Activated T-helper 1 cell treated with anti-CD3 and anti-CD28 coated beads, Interleukin-2, amount 50 U/mL, for 16 hours (primary cell): ENCODE measurements at regions not wholly inside any gene's neighbourhood (a gene's known extent, or its start where the extent isn't known, plus 50 kb on each side); places are given as distances from the start of the nearest gene placed in this dataset.
"Not testable (repeated sequence)": the region's sequence is repeated elsewhere in the genome, so short reads cannot be mapped to it uniquely, and the experiment has no call there.

Experiments
- DNase-seq, 2 donors: peaks; one replicate each; pipeline ENCODE4 v3.0.0-alpha.2; 2020; ENCODE audit warnings: low read depth in 1 of 2, low spot score in 1 of 2

DNA sequence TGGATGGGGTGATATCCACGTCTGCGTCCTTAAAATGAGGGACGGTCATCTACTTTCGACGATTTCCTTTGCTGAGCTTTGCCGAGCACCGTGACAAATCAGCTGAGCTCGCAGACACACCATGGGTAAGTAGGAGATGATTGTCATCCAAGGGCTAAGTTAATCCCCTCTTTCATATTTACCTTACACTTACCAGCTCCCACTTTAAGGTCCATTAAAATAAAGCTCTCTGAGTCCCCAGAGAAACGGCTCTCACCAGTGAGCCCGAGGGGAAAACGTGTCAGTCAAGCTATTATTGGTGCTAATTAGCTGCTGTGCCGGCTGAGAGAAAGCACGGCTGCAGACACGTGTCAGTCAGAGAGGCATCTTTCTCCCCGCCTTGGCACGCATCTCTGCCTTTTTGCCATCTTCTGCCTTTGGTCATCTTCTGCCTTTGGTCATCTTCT, 72.2 kb downstream of the CRLF2 start:
- DNase-seq: no peak

GRCh38 chrX:1139185-1139500, 73.3 kb downstream of the CRLF2 start:
- DNase-seq: no peak

- no peak for DNase-seq
These were observed 73.8 kb downstream of the CRLF2 start for GRCh38 chrX:1138476-1139184.

DNA sequence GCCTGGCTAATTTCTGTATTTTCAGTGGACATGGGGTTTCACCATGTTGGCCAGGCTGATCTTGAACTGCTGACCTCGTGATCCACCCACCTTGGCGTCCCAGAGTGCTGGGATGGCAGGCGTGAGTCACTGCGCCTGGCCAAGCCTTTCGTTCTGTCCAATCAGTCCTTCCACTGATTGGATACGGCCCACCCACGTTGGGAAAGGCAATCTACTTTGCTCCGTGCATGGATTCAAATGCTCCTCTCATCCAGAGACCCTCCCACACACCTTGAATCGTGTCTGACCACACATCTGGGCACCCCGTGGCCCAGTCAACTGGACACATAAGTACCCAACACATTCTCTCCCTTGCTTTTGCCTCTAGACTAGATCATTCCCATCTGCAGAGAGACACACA, 74.9 kb downstream of the CRLF2 start:
- DNase-seq: no peak

DNA sequence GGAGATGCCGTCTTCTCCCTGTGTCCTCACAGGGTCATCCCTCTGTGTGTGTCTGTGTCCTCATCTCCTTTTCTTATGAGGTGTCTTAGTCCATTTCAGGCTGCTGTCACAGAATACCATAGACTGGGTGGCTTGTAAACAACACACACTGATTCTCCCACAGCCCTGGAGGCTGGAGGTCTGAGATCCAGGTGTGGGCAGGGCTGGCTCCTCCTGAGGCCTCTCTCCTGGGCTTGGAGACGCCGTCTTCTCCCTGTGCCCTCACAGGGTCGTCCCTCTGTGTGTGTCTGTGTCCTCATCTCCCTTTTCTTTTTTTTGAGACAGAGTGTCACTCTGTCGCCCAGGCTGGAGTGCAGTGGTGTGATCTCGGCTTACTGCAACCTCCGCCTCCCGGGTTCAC, 75.9 kb downstream of the CRLF2 start:
- not testable (repeated sequence) for DNase-seq

- DNase-seq: no peak
These were observed 77.5 kb downstream of the CRLF2 start for GRCh38 chrX:1134976-1135375.

- no peak for DNase-seq
These were observed 78.3 kb downstream of the CRLF2 start for GRCh38 chrX:1134156-1134555.

GRCh38 chrX:1126738-1127137, 85.7 kb downstream of the CRLF2 start:
- DNase-seq: no peak

DNA sequence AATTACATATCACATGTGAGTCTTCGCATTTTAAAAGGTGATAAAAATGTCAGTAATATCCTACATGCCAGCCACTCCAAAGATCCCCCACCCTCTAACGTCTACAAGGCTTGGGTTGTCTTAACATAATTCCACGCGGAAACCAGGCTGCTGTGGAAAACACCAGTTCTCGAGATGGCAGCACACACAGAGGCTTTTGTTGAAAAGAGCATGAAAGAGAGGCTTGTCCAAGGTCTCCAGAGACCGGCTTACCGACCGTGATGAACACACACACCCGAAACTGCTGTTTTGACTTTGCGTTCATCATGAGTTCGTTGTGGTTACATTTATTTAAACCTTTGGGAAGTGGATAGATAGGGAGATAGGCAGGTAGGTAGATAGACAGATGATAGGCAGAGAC, 87.9 kb downstream of the CRLF2 start:
- DNase-seq: no peak

GRCh38 chrX:1122851-1123250, 89.6 kb downstream of the CRLF2 start:
- DNase-seq: not testable (repeated sequence)

- DNase-seq: no peak
These were observed 93.2 kb downstream of the CRLF2 start for GRCh38 chrX:1119275-1119674.

- DNase-seq: no peak
These were observed 93.8 kb downstream of the CRLF2 start for GRCh38 chrX:1118572-1119199.

DNA sequence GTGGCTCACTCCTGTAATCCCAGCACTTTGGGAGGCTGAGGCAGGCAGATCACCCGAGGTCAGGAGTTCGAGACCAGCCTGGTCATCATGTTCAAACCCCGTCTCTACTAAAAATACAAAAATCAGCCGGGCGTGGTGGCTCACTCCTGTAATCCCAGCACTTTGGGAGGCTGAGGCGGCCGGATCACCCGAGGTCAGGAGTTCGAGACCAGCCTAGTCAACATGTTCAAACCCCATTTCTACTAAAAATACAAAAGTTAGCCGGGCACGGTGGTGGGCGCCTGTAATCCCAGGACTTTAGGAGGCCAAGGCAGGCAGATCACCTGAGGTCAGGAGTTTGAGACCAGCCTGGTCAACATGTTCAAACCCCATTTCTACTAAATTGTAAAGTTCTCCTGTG, 97.0 kb downstream of the CRLF2 start:
- not testable (repeated sequence) for DNase-seq

DNA sequence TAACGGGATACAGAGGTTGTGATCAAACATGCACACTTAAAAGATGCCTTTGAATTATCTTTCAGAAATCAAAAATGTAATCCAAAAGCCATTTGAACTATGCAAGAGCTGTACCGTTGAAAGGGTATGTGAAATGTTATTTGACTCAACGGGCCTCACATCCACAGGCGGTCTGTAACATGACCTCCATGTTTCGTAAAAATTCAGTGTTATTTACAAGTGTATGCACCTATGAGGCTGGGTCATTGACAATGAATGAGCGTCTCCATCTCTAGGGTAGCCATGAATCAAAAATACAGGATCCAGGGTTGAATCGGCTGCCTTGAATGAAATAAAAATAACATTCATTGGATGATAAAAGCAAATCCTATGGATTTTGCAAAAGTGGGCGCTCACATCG, 100.1 kb downstream of the CRLF2 start:
- no peak for DNase-seq

DNA sequence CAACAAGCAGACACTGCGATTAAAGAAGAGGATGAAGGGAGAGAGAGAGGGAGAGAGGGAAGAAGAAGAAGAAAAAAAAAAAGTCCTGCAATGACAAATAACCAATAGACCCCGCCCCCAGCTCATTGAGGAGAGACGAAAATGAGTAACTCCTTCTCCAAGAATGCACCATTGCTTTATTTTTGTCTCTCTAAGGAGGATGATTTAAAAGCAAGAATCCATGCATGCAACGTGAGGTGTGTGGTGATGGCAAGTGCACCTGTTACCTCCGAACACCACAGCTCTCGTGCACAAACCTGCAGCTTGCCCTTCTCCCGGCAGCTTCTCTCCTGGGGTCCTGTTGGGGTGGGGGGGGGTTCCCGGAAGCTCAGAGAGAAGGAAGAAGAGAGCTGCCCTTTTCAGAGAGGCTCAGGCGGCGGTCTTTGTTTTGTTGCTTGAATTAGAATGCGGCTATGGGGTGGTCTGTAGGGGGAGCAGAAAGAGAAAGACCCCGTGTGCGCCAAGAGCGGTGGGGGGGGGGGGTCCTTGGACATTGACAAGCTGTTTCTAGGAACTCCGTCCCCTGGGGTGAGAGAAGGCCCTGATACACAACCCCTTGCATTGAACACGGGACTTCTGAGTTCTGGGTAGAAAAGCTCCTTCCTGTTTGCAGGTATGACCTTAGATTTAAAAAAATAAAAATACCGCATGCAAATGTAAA, 100.7 kb downstream of the CRLF2 start:
- no peak for DNase-seq

- DNase-seq: no peak
These were observed 102.8 kb downstream of the CRLF2 start for GRCh38 chrX:1109580-1110119.

GRCh38 chrX:1108501-1109445, 103.7 kb downstream of the CRLF2 start:
- DNase-seq: no peak

- DNase-seq: no peak
These were observed 105.8 kb downstream of the CRLF2 start for GRCh38 chrX:1106478-1107210.

- no peak for DNase-seq
These were observed 106.6 kb downstream of the CRLF2 start for GRCh38 chrX:1105671-1106419.

DNA sequence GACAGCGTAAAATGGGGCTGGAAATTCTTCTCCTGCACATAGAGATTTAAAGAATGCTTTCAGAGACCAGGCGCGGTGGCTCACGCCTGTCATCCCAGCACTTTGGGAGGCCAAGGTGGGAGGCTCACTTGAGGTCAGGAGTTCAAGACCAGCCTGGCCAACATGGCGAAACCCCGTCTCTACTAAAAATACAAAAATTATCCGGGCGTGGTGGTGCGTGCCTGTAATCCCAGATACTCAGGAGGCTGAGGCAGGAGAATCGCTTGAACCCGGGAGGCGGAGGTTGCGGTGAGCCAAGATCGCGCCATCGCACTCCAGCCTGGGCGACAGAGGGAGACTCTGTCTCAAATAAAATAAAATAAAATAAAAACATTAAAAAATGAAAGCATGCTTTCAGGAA, 107.4 kb downstream of the CRLF2 start:
- not testable (repeated sequence) for DNase-seq
